CD1c-positive myeloid dendritic cell (primary cell): ENCODE measurements at regions not wholly inside any gene's neighbourhood (a gene's known extent, or its start where the extent isn't known, plus 50 kb on each side); places are given as distances from the start of the nearest gene placed in this dataset.
A peak's percentile ranks its signal among the peaks of the same experiment; 100 is the strongest.

Source experiments
- DNase-seq: peaks from one replicate; pipeline ENCODE4 v3.0.0-alpha.2; 2016; ENCODE audit errors: extremely low spot score

DNA sequence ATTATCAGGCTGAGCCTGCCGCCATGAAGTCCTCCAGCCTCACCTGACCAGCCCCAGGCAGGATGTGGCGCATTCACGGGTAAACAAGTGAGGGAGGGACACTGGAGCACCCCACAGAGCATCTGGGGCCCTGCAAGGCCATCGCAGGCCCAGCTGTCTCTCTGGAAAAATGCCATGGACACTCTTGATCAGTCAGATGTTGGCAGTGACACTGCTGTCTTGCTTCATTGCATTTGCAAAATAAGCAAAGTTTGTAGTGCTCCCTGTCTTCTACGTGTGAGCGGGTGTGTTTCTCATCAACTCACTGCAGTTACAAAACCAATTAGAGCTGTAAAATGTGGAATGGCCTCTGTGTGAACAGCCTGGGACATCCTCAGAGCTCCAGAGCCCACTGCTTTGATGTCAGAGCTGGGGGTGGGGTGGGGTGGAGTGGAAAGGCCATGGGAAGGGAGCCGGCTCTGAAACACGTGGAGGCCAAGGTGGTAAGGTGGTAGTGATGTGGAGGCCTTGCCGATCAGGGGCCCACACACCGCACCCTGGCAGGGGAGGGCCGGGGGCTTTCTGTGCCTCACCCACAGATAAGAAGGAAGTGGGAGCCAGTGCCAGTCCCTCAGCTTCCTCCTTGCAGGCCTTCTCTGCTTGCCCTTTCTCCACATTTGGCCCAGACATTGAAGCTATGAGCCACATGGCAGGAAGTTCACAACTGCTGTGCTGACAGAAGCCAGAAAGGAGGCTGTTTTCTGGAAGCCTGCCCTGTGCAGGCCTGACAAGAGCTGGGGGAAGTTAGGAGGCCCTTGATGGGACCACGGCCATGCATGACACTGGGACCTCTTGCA lies 254.9 kb downstream of the RHOU start:
- DNase-seq: peak; percentile 79

DNA sequence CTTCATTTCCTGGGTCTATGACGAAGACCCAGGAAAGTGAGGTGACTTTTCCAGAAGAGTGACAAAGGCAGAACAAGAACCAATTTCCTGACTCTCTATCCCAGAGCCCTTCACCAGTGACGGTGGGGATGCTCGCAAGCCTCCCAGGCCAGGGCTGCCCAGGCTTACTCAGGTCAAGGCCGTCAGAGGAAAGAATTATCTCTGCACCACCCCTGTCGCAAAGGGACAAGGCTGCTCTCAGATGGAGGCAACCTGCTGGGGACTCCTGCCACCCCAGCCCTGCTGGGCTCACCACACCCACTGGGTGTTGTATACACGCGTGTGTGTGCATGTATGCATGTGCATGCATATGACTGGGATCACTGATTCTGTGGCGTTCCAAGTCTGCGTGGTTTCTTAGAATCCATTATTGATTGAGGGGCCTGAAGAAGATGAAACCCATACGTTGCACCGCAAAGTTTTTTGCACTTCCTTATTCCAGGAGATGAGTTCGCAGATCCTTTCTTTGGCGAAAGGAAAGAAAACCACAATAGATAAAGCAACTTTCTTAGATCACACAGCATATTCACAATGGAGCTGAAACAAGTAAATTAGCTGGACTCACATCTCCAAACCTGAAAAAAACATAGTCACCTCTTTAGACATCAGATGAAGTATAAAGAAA lies 255.8 kb downstream of the RHOU start:
- peak; percentile 33 for DNase-seq

DNA sequence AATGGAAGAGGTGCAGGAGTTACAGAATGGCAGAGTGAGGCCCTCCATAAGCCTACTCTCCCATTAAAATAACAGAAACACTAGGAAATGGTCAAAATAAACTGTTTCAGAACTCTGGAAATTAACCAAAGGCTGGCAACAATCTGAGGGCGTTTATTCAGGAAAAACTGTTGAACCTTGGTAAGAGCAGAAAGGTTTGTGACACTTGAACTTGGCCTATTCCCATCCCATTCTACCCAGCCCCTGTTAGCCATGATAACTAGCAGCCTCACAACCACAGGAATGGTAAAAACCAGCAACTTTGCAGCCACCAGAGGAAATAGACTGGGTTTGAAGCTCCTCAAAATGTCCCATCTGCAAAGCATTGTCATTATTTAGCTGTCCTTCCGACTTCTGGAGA lies 256.8 kb downstream of the RHOU start:
- no peak for DNase-seq

DNA sequence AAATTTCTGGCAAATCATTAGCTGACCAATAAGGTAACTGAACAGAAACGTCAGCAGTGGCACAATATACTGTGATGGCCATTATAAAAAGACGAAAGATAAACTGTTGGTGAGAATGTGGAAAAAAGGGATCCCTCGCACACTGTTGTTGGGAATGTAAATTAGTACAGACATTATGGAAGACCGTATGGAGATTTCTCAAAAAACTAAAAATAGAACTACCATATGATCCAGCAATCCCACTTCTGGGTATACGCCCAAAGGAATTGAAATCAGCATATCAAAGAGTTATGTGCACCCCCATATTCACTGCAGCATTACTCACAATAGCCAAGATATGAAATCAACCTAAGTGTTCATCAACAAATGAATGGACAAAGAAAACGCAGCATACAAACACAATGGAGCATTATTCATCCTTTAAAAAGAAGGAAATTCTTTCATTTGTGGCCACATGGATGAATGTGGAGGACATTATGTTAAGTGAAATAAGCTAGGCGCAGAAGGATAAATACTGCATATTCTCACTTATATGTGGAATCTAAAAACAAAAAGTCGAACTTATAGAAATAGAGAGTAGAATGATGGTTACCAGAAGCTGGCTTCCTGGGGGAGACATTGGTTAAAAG lies 257.7 kb downstream of the RHOU start:
- no peak for DNase-seq

DNA sequence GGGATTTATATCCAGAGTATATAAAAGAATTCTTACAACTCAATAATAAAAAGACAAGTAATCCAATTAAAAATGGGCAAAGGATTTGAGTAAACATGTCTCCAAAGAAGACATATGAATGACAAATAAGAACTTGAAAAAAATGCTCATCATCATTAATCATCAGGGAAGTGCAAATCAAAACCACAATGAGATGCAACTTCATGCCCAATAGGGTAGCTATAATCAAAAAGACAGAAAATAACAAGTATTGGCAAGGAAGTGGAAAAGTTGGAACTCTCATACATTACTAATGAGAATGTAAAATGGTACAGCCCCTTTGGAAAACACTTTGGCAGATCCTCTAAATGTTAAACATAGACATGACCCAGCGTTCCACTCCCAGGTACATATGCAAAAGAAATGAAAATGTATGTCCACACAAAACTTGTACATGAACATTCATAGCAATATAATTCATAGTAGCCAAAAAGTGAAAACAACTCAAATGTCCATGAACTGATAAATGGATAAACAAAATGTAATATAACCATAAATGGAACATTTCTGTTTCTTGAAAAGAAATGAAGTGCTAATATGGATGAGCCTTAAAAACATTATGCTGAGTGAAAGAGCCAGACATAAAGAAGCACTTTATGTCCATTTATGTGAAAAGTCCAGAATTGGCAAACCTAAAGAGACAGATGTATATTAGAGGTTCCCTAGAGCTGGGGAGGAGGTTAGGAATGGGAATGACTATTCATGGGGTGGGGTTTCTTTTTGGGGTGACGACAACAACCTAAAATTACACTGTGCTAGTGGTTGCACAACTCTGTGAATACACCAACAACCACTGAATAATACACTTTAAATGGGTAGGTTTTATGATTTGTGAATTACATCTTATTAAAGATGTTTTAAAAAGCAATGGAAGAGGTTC lies 259.7 kb downstream of the RHOU start:
- no peak for DNase-seq

DNA sequence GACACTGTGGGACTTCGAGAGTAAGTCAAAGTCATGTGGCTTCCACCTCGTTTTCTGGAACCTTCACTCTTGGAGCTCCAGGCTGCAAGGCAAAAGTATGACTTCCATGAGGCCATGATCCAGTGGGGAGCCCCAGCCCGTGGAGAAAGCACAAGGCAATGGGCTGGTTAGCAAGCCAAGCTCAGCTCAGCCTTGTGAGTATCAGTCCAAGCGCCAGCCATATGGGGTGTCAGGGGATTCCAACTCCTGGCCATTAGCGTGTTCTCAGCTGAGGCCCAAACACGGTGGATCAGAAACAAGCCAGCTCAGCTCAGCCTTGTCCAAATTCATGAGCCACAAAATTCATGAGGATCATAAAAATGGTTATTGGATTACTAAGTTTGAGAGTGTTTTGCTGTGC lies 261.0 kb downstream of the RHOU start:
- no peak for DNase-seq

DNA sequence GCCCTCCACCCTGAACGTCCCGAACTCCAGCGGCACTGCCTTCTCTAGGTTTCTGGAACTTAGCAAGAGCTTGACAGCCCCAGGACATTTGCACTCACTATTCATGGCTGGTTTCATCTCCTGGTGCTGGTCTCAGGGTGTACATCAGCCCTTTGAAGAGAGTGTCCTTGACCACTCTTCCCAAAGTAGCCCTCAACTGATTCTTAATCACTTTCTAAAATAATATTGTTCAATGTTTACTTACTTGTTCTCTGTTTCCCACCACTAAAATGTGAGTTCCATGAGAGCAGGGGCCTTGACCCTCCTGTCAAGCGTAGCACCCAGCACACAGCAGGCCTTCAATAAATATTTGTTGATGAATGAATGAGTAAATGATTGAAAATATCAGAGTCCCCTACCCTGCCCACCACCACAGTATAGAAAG lies 262.5 kb downstream of the RHOU start:
- no peak for DNase-seq

DNA sequence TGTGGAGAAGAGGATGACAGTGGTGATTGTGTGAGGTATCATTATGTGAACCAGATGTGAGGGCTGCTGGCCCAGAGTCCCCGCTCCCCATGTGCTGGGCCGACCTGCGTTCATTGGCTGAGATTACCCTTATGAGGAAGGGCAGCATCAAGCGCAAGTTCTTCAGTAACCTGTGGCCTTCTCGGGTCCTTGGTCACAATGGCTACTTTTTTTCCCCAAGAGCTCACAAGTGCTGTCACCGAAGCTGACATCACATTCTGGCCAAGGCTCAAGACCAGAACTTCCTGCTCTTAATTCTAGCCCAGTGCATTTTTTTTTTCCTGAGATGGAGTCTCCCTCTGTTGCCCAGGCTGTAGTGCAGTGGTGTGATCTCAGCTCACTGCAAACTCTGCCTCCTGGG lies 262.9 kb downstream of the RHOU start:
- DNase-seq: no peak

DNA sequence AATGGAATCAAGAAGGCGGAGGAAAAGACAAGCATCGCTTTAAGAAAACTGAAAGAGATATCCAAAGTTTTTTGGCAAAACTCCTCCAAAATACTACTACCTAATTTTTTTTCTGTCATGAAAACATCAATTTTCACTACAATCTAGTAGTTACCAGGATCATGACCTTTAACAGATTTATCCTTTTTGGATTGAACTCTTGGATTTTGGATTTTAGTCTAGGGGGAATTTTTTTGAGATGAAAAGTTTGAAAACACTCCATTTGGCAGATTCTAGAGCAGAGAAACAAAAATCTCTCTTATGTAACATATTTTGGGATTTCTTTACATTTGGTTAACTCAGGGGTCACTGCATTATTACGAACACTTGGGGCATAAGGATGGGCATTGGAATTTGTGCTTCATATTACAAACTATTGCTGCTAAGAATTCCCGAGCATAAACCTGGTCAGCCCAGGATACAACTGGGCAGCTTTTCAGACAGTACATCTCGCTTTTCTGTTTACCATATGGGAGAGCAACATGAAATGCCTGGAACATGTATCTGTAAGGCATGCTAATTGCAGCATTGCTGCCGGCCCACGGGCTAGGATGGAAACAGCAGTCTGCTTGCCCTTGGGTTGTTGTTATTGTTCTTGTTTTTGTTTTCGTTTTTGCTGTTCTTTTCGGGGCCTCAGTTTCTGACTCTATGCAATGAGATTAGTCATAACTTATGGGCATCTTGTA lies 264.3 kb downstream of the RHOU start:
- no peak for DNase-seq

DNA sequence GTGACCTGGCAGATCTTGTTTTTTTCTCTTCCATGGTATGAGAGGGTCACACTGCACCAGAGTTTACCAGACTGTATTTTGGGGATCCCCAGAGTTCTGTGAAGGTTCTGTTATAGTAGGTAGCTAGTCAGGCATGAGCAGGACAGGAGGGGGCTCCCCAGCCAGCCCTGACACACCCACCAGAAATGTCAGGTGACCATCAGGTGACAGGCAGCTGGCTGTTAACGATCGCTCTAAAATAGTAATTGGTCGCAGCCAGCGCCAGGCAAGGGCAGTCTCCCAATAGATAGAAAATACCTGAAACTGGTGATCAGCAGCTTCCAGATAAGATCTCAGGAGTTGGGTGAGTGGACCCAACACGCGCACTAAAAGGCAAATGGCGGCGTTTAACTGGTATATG lies 264.9 kb downstream of the RHOU start:
- DNase-seq: no peak

DNA sequence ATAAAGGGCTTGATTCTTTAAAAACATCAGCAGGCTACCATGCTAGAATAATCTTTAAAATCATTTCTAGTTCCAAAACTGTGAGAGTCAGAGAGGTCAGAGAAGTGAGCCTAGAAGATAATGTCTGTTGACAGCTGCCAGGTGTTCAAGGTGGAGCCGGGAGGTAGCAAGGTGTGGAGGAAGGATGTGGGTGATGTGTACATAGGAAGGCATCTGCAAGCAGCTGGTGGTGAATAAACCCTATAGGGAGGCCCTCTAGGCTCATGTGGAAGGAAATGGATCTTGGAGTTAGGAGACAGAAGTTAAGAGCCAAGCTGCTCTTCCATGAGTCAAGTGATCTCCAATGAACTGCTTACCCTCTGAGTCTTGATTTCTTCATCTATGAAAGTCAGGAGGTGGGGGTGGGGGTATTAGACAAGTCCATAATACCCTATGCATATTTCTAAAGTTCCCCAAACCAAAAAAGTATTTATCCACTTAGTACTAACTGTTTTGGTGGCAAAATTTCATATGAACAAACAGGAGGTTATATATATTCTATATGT lies 266.3 kb downstream of the RHOU start:
- DNase-seq: no peak

DNA sequence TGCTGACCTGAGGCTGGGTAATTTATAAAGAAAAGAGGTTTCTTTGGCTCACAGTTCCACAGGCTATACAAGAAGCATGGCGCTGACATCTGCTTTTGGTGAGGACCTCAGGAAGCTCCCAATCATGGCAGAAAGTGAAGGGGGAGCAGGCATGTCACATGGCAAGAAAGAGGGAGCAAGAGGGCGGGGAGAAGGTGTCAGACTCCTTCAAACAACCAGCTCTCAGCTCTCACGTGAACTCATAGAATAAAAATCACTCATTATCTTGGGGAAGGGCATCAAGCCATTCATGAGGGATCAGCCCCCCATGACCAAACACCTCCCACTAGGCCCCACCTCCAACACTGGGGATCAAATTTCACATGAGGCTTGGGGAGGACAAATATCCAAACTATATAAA lies 266.8 kb downstream of the RHOU start:
- no peak for DNase-seq

DNA sequence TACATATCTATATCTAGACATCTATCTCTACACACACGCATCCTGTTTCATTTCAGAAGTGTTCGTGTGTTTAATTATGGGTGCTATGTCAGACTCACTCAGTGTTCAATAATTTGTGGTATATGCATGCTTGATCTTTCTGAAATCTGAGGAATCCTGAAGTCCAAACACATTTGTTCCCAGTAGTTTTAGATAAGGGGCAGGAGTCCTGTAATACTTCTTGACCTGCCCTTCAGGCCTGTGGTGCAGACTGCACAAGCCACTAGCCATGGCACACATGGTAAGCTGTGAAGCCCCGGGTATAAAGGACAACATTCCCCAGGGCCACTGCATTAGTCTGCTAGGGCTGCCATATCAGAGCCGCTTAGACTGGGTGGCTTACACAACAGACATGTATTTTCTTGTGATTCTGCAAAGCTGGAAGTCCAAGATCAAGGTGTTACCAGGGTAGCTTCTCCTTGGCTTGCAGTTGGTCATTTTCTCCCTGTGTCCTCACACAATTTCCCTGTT lies 267.2 kb downstream of the RHOU start:
- no peak for DNase-seq

DNA sequence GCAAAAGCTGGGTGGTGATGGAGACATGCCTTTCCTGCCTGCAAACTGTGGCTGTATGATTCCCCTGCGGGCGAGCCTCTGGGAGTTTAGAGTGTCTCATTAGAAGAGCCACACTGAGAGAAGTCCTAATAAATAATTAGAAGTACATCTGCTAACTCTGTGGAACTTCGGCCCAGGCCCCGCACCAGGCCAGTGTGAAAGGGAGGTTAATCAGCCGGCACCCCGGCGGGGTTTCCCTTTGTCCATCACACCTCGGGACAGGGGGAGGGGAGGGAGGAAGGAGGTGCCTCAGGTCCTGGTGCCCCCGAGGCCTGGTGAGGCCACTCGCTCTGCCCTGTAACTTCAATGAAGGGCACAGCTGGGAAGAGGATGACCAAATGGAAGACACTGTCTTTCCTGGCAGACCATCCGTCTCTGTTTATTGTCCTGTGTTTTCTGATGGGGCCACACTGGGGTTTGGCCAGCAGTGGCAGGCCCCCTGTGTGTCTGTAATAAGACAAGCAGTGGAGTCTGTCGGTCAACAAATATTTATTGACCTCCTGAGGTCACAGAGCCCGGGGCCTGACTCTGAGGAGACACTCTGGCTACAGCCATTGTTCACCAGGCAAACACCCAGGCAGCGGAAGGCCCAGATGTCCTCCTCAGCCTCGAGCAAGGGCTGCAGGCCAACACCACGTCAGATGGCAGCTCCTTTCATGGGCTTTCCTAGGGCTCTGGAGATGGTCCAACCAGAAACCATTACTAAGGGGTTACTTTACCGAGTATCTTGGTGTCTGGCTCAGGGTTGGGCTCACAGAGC lies 267.5 kb upstream of the RAB4A start:
- no peak for DNase-seq

DNA sequence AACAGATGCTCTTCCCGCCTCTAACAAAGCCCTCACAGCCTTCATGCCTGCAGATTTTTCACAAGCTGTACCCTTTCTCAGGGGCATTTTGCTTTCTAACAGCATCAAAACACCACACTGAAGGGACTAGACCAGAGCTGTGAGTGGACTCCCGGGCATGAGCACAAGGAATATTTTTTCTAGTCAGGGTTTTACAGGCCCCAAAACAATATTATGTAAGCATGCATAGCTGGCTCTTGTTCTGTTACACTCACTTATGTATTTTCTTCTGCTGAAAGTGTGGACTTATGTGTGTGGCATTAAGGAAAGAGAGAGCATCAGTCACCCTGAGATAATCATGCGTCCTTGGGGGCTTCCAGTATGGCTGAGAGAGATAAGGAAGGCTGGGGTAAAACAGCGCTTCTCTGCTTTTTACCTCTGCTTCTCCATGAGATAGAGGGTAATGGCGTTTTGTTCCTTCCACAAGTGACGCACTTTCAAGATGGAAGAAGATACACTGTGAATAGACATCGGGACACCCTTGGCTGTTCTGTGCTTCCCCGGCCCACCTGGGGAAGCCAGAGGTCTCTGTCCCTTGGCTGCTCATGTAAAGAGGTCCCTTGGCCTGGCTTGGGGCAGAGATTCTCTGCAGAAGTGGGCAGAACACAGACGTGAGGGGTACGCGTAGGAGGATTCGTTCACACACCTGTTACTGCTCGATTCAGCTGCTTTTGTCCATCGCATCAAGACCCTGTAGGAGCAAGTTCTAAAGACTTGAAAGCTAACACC lies 266.7 kb upstream of the RAB4A start:
- no peak for DNase-seq

DNA sequence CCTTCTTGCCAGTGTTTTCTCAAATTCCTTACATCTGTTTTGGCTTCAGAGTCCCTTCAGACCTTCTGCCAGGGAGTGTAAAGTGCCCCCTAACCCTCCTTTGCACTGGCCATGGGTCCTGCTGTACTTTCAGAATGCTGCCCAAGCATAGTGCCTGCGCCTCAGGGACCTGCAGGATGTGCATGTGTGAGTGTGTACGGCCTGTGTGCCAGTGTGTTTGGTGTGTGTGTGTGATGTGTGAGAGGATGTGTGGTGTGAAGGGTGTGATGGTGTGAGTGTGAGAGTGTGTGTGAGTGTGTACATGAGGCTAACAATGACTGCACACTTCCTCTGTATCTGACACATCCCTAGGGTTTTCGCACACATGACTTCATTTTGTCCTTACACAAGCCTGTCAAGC lies 265.8 kb upstream of the RAB4A start:
- no peak for DNase-seq

DNA sequence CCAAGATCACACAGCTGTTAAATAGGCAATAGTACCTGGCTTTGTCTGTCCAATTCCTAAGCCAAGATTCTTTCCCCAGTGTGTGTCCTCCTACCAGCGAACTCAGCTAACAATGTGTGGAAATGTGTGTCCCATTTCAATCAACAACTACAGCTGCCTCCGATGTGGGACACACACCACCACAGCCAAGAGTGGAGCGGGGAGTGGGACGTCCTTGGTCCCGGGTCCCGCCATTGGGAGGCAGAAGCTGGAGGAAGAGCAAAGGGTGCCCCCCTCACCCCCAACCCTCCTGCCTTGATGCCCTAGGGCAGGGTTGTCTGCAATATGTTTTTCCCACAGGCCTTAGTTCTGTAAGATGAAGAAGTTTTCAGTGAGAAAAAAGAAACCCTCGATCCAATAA lies 265.4 kb upstream of the RAB4A start:
- DNase-seq: no peak

DNA sequence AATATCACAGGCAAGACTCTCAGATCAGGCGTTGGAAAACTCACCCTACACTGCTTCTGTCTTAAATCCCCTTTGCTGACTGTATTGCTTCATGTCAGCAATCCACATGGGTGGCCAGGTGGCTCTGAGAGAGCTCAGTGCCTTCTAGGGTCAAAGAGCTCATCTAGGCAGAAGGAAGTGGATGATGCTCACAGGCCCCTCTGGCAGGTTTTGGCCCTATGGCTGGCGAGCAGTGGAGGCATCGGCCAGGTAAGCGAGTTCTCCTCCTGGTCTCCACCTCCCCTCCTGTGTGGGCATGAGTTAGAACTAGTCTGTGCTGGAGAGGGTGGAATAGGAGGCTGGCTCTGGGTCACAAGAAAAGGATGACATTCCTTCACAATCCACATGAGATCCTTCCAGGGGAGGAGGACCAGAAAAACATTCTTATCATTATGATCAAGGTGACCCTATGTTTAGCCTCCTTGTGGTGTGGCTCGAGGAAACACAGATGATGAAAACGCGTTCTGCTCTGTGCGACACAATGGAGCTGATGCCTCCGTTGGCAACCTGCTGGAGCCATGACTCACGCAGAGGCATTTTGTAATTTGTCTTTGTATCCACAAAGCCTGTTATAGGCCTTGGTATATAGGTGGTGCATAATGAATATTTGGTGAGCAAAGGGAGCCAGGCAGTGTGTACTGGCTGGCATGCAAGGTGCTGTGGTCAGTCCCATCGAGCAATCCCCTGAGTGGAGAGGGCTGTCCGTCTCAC lies 264.6 kb upstream of the RAB4A start:
- DNase-seq: no peak
